IMR-90 (cell line): ENCODE measurements at regions not wholly inside any gene's neighbourhood (a gene's known extent, or its start where the extent isn't known, plus 50 kb on each side); places are given as distances from the start of the nearest gene placed in this dataset.

Experiments used
- ATAC-seq: fragments of 200-7000 bp; cut with Tn5 transposase; 2 replicates; pipeline ENCODE4 v1.9.1; 2020; ENCODE audit warnings: low read depth, mild to moderate bottlenecking, moderate library complexity
- BruUV-seq: library from RNA; stranded (reverse); fragments of 400-500 nt; replicated peaks from 2 replicates; lab custom pipeline; 2021; lab: Mats Ljungman, UMichigan
- CTCF ChIA-PET: fragments of 300-600 bp; formaldehyde crosslinking; extraction: SDS; loops from one replicate; lab custom pipeline; 2021; ENCODE audit warnings: antibody characterized with exemption; lab: Yijun Ruan, JAX
- POLR2A ChIA-PET: fragments of 300-600 bp; sonication (Branson Sonifier 250); formaldehyde crosslinking; loops from one replicate; lab custom pipeline; 2022; ENCODE audit warnings: antibody characterized with exemption; ENCODE audit not compliant: unreplicated experiment; lab: Charles Lee
- DNase-seq: peaks from one replicate; pipeline ENCODE4 v3.0.0; 2013
- H2AFZ ChIP-seq: replicated peaks from 2 replicates; pipeline ENCODE3; 2013; ENCODE audit warnings: low read length, mild to moderate bottlenecking; ENCODE audit not compliant: poor library complexity
- H2AK5ac ChIP-seq: 2 replicates; pipeline ENCODE4 v1.6.1; 2013; ENCODE audit warnings: low read depth, low read length, inconsistent platforms
- H2AK9ac ChIP-seq: replicated peaks from 2 replicates; pipeline ENCODE3; 2013; ENCODE audit warnings: mild to moderate bottlenecking, low read depth, low read length, moderate library complexity; ENCODE audit not compliant: poor library complexity
- H2BK120ac ChIP-seq: 2 replicates; pipeline ENCODE4 v1.6.1; 2013; ENCODE audit warnings: low read depth, low read length, inconsistent platforms
- H2BK15ac ChIP-seq: 3 replicates; pipeline ENCODE4 v1.6.1; 2013; ENCODE audit warnings: low read depth, low read length, inconsistent platforms
- H2BK20ac ChIP-seq: 2 replicates; pipeline ENCODE4 v1.6.1; 2013; ENCODE audit warnings: low read depth, mild to moderate bottlenecking, inconsistent platforms, low read length, moderate library complexity
- H2BK5ac ChIP-seq: 2 replicates; pipeline ENCODE4 v1.6.1; 2013; ENCODE audit warnings: mild to moderate bottlenecking, low read depth, low read length, inconsistent platforms; ENCODE audit not compliant: poor library complexity, severe bottlenecking
- H3K14ac ChIP-seq: replicated peaks from 2 replicates; pipeline ENCODE4 v1.6.1; 2013; ENCODE audit warnings: low read depth, low read length, inconsistent platforms
- H3K18ac ChIP-seq: 2 replicates; pipeline ENCODE4 v1.6.1; 2013; ENCODE audit warnings: low read depth, low read length, control low read depth
- H3K23ac ChIP-seq: 2 replicates; pipeline ENCODE4 v1.6.1; 2013; ENCODE audit warnings: low read depth, low read length, inconsistent platforms
- H3K27ac ChIP-seq: 2 replicates; pipeline ENCODE4 v1.5.1; 2013; ENCODE audit warnings: mild to moderate bottlenecking, control low read depth, low read length; ENCODE audit not compliant: insufficient read depth
- H3K27me3 ChIP-seq: 2 replicates; pipeline ENCODE4 v1.6.1; 2013; ENCODE audit warnings: low read length; ENCODE audit not compliant: control insufficient read depth, insufficient read depth
- H3K36me3 ChIP-seq: 2 replicates; pipeline ENCODE4 v1.6.1; 2013; ENCODE audit warnings: low read length, mixed read lengths; ENCODE audit not compliant: control insufficient read depth, insufficient read depth
- H3K4ac ChIP-seq: 2 replicates; pipeline ENCODE4 v1.6.1; 2013; ENCODE audit warnings: low read depth, low read length, inconsistent platforms
- H3K4me1 ChIP-seq: 2 replicates; pipeline ENCODE4 v1.6.1; 2013; ENCODE audit warnings: low read length, mixed read lengths; ENCODE audit not compliant: control insufficient read depth, insufficient read depth
- H3K4me2 ChIP-seq: 2 replicates; pipeline ENCODE4 v1.6.1; 2013; ENCODE audit warnings: low read depth, mild to moderate bottlenecking, control low read depth, low read length, moderate library complexity
- H3K4me3 ChIP-seq: 2 replicates; pipeline ENCODE4 v1.5.1; 2013; ENCODE audit warnings: low read depth, mild to moderate bottlenecking, control low read depth, low read length, moderate library complexity; ENCODE audit not compliant: insufficient read depth
- H3K56ac ChIP-seq: 2 replicates; pipeline ENCODE4 v1.6.1; 2013; ENCODE audit warnings: low read length, inconsistent platforms; ENCODE audit not compliant: insufficient read depth; ENCODE audit errors: extremely low read depth
- H3K79me1 ChIP-seq, 2 experiments: 2 replicates each; pipeline ENCODE4 v1.6.1; 2013; ENCODE audit warnings: low read length in 2 of 2, inconsistent platforms in 1 of 2, low read depth in 1 of 2
- H3K9ac ChIP-seq: 2 replicates; pipeline ENCODE4 v1.6.1; 2013; ENCODE audit warnings: low read depth, low read length, control low read depth
- H3K9me1 ChIP-seq: 2 replicates; pipeline ENCODE4 v1.6.1; 2013; ENCODE audit warnings: low read length, inconsistent platforms; ENCODE audit not compliant: insufficient read depth
- H3K9me3 ChIP-seq: 2 replicates; pipeline ENCODE4 v1.6.1; 2013; ENCODE audit warnings: low read length; ENCODE audit not compliant: control insufficient read depth, insufficient read depth
- H4K20me1 ChIP-seq: 2 replicates; pipeline ENCODE4 v1.6.1; 2013; ENCODE audit warnings: low read length, inconsistent platforms; ENCODE audit not compliant: insufficient read depth
- H4K5ac ChIP-seq: 2 replicates; pipeline ENCODE4 v1.6.1; 2013; ENCODE audit warnings: mild to moderate bottlenecking, low read depth, low read length, control low read depth
- H4K8ac ChIP-seq, 2 experiments: 2 replicates each; pipeline ENCODE4 v1.6.1; 2013; ENCODE audit warnings: low read depth in 2 of 2, low read length in 2 of 2, control low read depth in 1 of 2, inconsistent platforms in 1 of 2
- H4K91ac ChIP-seq: 2 replicates; pipeline ENCODE4 v1.6.1; 2013; ENCODE audit warnings: low read depth, low read length, inconsistent platforms; ENCODE audit not compliant: insufficient read depth
- CEBPB ChIP-seq: IDR thresholded peaks from 2 replicates; pipeline ENCODE4 v1.6.1; 2012; ENCODE audit warnings: low read depth, low read length, improper control_type of control experiment
- ELK1 ChIP-seq: fragments of 150-350 bp; IDR thresholded peaks from 2 replicates; pipeline ENCODE4 v1.6.1; 2016; ENCODE audit warnings: low read depth, mild to moderate bottlenecking, low read length, moderate library complexity, borderline replicate concordance
- FOS ChIP-seq: fragments of 150-350 bp; IDR thresholded peaks from 2 replicates; pipeline ENCODE4 v1.6.1; 2016; ENCODE audit warnings: low read depth, low read length
- WGBS, 2 experiments: methylation state at CpG; one replicate each; pipeline versions ENCODE4 v1.1.5 to v1.1.7; 2013; ENCODE audit warnings: missing lambda C conversion rate in 2 of 2; ENCODE audit not compliant: insufficient read length in 1 of 2; ENCODE audit errors: extremely low coverage in 2 of 2; 5-methylcytosine and 5-hydroxymethylcytosine counted together
- dilution Hi-C: fragments of 300-500 bp; cut with HindIII; formaldehyde crosslinking; loops from one replicate; pipeline ENCODE4 v1.14.3; 2018; ENCODE audit warnings: low sequenced_read_pairs; ENCODE audit not compliant: unreplicated experiment
- in situ Hi-C: fragments of 300-500 bp; cut with MboI; formaldehyde crosslinking; loops from 3 replicates; pipeline ENCODE4 v1.14.3; 2019; ENCODE audit warnings: low sequenced_read_pairs, inconsistent platforms, mixed read lengths
- intact Hi-C: fragments of 100-400 bp; cut with micrococcal nuclease; formaldehyde crosslinking; loops from 2 replicates; pipeline ENCODE4 v1.10.0; 2022

GRCh38 chr10:43892062-43892770 is 243.5 kb upstream of the ZNF32 start:
- ChIA-PET POLR2A (no interaction called here), CTCF (interaction anchor here (0.7 kb wide), 2 partner anchors 181 to 814 kb away, joined by 3 read pairs; no protein-coding TSS in a partner anchor)
- Histone ChIP-seq H2BK5ac (peak overlapping the region; percentile 40), H3K9me1 (peaks cover 12% of the 10 kb centered on the region), H2AFZ (peak overlapping the region; percentile 62), H3K4ac (peak overlapping the region; percentile 71), H2AK5ac (peak overlapping the region; percentile 63; the same call in 1 of the 2 replicates), H3K18ac (peak overlapping the region; percentile 7; the same call in 1 of the 2 replicates), H4K8ac (peak overlapping the region; percentile 48 to 64), H3K9ac (no peak overlapping the region; the same call in 1 of the 2 replicates), H3K56ac (peak overlapping the region; percentile 41; the same call in 1 of the 2 replicates), H2AK9ac (peak overlapping the region; percentile 37), H3K27me3 (no peaks in the 10 kb centered on the region), H3K36me3 (no peaks in the 10 kb centered on the region), H2BK20ac (peak overlapping the region; percentile 81), H4K20me1 (no peaks in the 10 kb centered on the region), H3K23ac (peak overlapping the region; percentile 65), H3K27ac (peak overlapping the region; percentile 31), H2BK15ac (peak overlapping the region; percentile 90), H3K9me3 (no peaks in the 10 kb centered on the region), H4K91ac (peak overlapping the region; percentile 75), H3K79me1 (no peaks in the 10 kb centered on the region), H2BK120ac (peak overlapping the region; percentile 80), H3K4me1 (peaks cover 16% of the 10 kb centered on the region), H3K4me3 (no peak overlapping the region), H3K4me2 (no peak overlapping the region; the same call in 1 of the 2 replicates), H3K14ac (peak overlapping the region; percentile 54), H4K5ac (no peak overlapping the region)
- intact Hi-C loops (loop anchor here (5.0 kb wide), 1 partner anchor 50 kb away; no protein-coding TSS in a partner anchor), dilution Hi-C loops (no loop called here), in situ Hi-C loops (no loop called here)
- DNase-seq (peak; percentile 50), ATAC-seq (peak; percentile 69)
- WGBS, 2 experiments = 5% methylated on average over 2 of the region's 6 CpGs; no CpG with 5 or more reads in 1 of the 2 experiments
- no TSS peak for BruUV-seq
- TF ChIP-seq ELK1 (no peak), CEBPB (peak; percentile 73), FOS (no peak)
